Loucy (cell line): ENCODE measurements at regions not wholly inside any gene's neighbourhood (a gene's known extent, or its start where the extent isn't known, plus 50 kb on each side); places are given as distances from the start of the nearest gene placed in this dataset.

Source experiments
- EZH2phosphoT487 ChIP-seq: fragments of 200-600 bp; IDR thresholded peaks from 2 replicates; pipeline ENCODE4 v1.6.1; 2018; ENCODE audit warnings: antibody characterized with exemption, mild to moderate bottlenecking, moderate library complexity, borderline replicate concordance
- TF ChIP-seq, protein P1 (sequence below): fragments of 200-600 bp; sonication (generic); conservative IDR thresholded peaks from 2 replicates; pipeline ENCODE4 v1.5.1; 2014; ENCODE audit warnings: mild to moderate bottlenecking, antibody characterized with exemption, low read length

- TF ChIP-seq, protein P1, sequence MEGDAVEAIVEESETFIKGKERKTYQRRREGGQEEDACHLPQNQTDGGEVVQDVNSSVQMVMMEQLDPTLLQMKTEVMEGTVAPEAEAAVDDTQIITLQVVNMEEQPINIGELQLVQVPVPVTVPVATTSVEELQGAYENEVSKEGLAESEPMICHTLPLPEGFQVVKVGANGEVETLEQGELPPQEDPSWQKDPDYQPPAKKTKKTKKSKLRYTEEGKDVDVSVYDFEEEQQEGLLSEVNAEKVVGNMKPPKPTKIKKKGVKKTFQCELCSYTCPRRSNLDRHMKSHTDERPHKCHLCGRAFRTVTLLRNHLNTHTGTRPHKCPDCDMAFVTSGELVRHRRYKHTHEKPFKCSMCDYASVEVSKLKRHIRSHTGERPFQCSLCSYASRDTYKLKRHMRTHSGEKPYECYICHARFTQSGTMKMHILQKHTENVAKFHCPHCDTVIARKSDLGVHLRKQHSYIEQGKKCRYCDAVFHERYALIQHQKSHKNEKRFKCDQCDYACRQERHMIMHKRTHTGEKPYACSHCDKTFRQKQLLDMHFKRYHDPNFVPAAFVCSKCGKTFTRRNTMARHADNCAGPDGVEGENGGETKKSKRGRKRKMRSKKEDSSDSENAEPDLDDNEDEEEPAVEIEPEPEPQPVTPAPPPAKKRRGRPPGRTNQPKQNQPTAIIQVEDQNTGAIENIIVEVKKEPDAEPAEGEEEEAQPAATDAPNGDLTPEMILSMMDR = no peak
- TF ChIP-seq EZH2phosphoT487 = no peak
Observed at GRCh38 chr4:64897683-64898082, 488.4 kb upstream of the TECRL start.
